Heart right ventricle (tissue), 16 donors: ENCODE measurements at regions not wholly inside any gene's neighbourhood (a gene's known extent, or its start where the extent isn't known, plus 50 kb on each side); places are given as distances from the start of the nearest gene placed in this dataset.

Experiments
- ATAC-seq, 8 donors: fragments of 200-7000 bp; cut with Tn5 transposase; one replicate each; pipeline ENCODE4 v1.9.1; 2020; ENCODE audit warnings: mild to moderate bottlenecking in 8 of 8, moderate library complexity in 8 of 8, moderate number of reproducible peaks in 1 of 8
- DNase-seq, 2 donors: peaks; one replicate each; pipeline ENCODE4 v3.0.0-alpha.2; 2020
- H3K27ac ChIP-seq, 10 donors: fragments of 200-600 bp; sonication (generic) in 2 of 10; one replicate each; pipeline versions ENCODE4 v1.5.0 to v1.8.0; 2020 to 2022; ENCODE audit warnings: mild to moderate bottlenecking in 3 of 10
- H3K27me3 ChIP-seq, 7 donors: fragments of 200-600 bp; one replicate each; pipeline ENCODE4 v1.8.0; 2021 to 2022; ENCODE audit warnings: mild to moderate bottlenecking in 2 of 7
- H3K36me3 ChIP-seq, 9 donors: fragments of 200-600 bp; sonication (generic) in 1 of 9; one replicate each; pipeline versions ENCODE4 v1.5.0 to v1.8.0; 2020 to 2022; ENCODE audit warnings: mild to moderate bottlenecking in 2 of 9
- H3K4me1 ChIP-seq, 9 donors: fragments of 200-600 bp; sonication (generic) in 1 of 9; one replicate each; pipeline versions ENCODE4 v1.5.0 to v1.8.0; 2020 to 2022; ENCODE audit warnings: mild to moderate bottlenecking in 4 of 9
- H3K4me3 ChIP-seq, 10 donors: fragments of 200-600 bp; sonication (generic) in 2 of 10; one replicate each; pipeline versions ENCODE4 v1.5.0 to v1.8.0; 2020 to 2022; ENCODE audit warnings: mild to moderate bottlenecking in 7 of 10, moderate library complexity in 2 of 10
- H3K9me3 ChIP-seq, 11 donors: fragments of 200-600 bp in 10 of 11; sonication (generic) in 2 of 11; one replicate each; pipeline versions ENCODE4 v1.5.0 to v1.8.0; 2013 to 2022; ENCODE audit warnings: mild to moderate bottlenecking in 2 of 11, control low read depth in 1 of 11, moderate library complexity in 1 of 11
- CTCF ChIP-seq, 9 donors: fragments of 200-600 bp; sonication (generic) in 2 of 9; IDR thresholded peaks; one replicate each; pipeline versions ENCODE4 v1.5.0 to v1.8.0; 2021 to 2022; ENCODE audit warnings: antibody characterized with exemption in 9 of 9, mild to moderate bottlenecking in 5 of 9, moderate library complexity in 1 of 9
- WGBS, 2 donors: extraction: QIAGEN DNeasy Blood & Tissue Kit; methylation state at CpG; one replicate each; pipeline ENCODE4 v1.1.7; 2013; ENCODE audit warnings: inconsistent platforms in 1 of 2; 5-methylcytosine and 5-hydroxymethylcytosine counted together
- intact Hi-C, 10 donors: fragments of 100-400 bp; cut with DNase I; formaldehyde crosslinking; loops; one replicate each; pipeline versions ENCODE4 v1.11.1 to v1.14.2; 2022
- donor health status: Arrhythmogenic right ventricular cardiomyopathy.
- donor health status: ischemic (EF 13 %, LVEDD 7.1; RV severe dilation, severe dysfunction).
- donor health status: healthy with polysubstance abuse.
- donor health status: DM: no; HTN: yes; CAD: no.
- donor health status: DM: no; HTN: no; CAD: no.
- donor health status: ischemic (EF 25% LVEDD 6.9; RV normal size, moderate dysfunction).
- donor health status: ischemic (EF 25% LVEDD 5.7; RV mildly dilated, moderate dysfunction).
- donor health status: healthy.
- donor health status: DM: yes; HTN: yes; CAD: no.
- donor health status: Ischemic cardiomyopathy.
- donor health status: ischemic (EF 35%, LVEDD 5.7; RV mildly dilated, moderate dysfunction).
- donor health status: nonischemic (EF 11% LVEDD 7.7; RV severe dilation, severe dysfunction).
- donor health status: DM: yes; HTN: yes; CAD: no.
- donor health status: PGD.
- donor health status: ischemic (EF 29% LVEDD 5.4; RV normal size, mild dysfunction).
- donor health status: nonischemic (EF 23%, LVEDD 6.1; RV moderate dilation, normal function).

GRCh38 chr21:22046576-22046975 lies 1048.4 kb downstream of the NCAM2 start:
- no peaks in the 10 kb centered on the region for H3K4me1 ChIP-seq
- H3K36me3 ChIP-seq = no peaks in the 10 kb centered on the region
- intact Hi-C loops = no loop called here
- H3K27me3 ChIP-seq = no peaks in the 10 kb centered on the region
- no peak overlapping the region for H3K27ac ChIP-seq
- DNase-seq (no peak), ATAC-seq (no peak)
- H3K9me3 ChIP-seq = no peaks in the 10 kb centered on the region
- TF ChIP-seq CTCF (IDR thresholded peaks at IDR 0.05) = no peak
- H3K4me3 ChIP-seq = no peak overlapping the region

GRCh38 chr21:22056904-22057303 lies 1058.7 kb downstream of the NCAM2 start:
- DNase-seq (no peak), ATAC-seq (no peak)
- peaks cover 0 to 10% (median 0%) of the 10 kb centered on the region in 11 donors for H3K9me3 ChIP-seq
- H3K4me1 ChIP-seq = no peaks in the 10 kb centered on the region
- 73 to 78% methylated on average over 5 of the region's 5 CpGs for WGBS, 2 donors
- H3K27me3 ChIP-seq = no peaks in the 10 kb centered on the region
- TF ChIP-seq CTCF (IDR thresholded peaks at IDR 0.05) = no peak
- H3K4me3 ChIP-seq = no peak overlapping the region
- no peak overlapping the region for H3K27ac ChIP-seq
- no peaks in the 10 kb centered on the region for H3K36me3 ChIP-seq
- intact Hi-C loops = no loop called here

- intact Hi-C loops = no loop called here
- no peaks in the 10 kb centered on the region for H3K4me1 ChIP-seq
These were observed 1064.4 kb downstream of the NCAM2 start for GRCh38 chr21:22062472-22063139.

GRCh38 chr21:22063140-22063539 lies 1064.9 kb downstream of the NCAM2 start:
- H3K4me3 ChIP-seq = no peak overlapping the region
- H3K27ac ChIP-seq = no peak overlapping the region
- no peak for TF ChIP-seq CTCF (IDR thresholded peaks at IDR 0.05)
- intact Hi-C loops = no loop called here
- no peaks in the 10 kb centered on the region for H3K4me1 ChIP-seq
- H3K9me3 ChIP-seq = peaks cover 0 to 10% (median 0%) of the 10 kb centered on the region in 11 donors
- 76% methylated on average over 2 of the region's 2 CpGs for WGBS, 2 donors
- ATAC-seq (no peak), DNase-seq (no peak)
- H3K36me3 ChIP-seq = no peaks in the 10 kb centered on the region
- H3K27me3 ChIP-seq = no peaks in the 10 kb centered on the region

More at GRCh38 chr21:22062472-22063139, 1064.4 kb downstream of the NCAM2 start:
- H3K4me3 ChIP-seq = no peak overlapping the region
- TF ChIP-seq CTCF (IDR thresholded peaks at IDR 0.05) = no peak
- no peak for DNase-seq
- H3K9me3 ChIP-seq = peaks cover 0 to 10% (median 0%) of the 10 kb centered on the region in 11 donors
- H3K27ac ChIP-seq = no peak overlapping the region
- H3K36me3 ChIP-seq = no peaks in the 10 kb centered on the region
- no peak for ATAC-seq
- H3K27me3 ChIP-seq = no peaks in the 10 kb centered on the region
